HG02642 (cell line): ENCODE measurements at regions not wholly inside any gene's neighbourhood (a gene's known extent, or its start where the extent isn't known, plus 50 kb on each side); places are given as distances from the start of the nearest gene placed in this dataset.
"Not testable (repeated sequence)": the region's sequence is repeated elsewhere in the genome, so short reads cannot be mapped to it uniquely, and the experiment has no call there.

Experiments used
- ATAC-seq: cut with Tn5 transposase; IDR thresholded peaks from one replicate; pipeline ENCODE4 v1.9.1; 2021; ENCODE audit warnings: mild to moderate bottlenecking; ENCODE audit not compliant: unreplicated experiment, poor library complexity

DNA sequence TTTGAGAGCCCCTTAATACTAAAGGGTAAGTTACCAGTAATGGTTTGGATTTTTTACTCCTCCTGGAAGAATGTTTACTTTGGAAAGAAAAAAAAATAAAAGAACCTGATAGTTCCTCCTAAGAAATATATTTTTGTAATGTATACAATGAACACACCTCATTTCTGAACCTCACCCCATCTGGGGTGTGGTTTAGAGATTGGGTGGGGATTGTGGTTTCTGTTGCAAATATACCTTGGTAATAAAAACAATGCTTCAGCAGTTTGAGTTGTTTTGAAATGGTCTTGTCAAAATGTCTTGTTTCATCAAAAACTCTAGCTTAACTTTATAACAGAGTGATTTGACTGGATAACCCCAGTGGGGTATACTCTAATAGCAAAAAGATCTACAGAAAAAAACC lies 448.9 kb upstream of the MEIS1 start:
- ATAC-seq, result no peak

- no peak for ATAC-seq
Observed at GRCh38 chr2:65980531-65980930, 454.4 kb upstream of the MEIS1 start.

DNA sequence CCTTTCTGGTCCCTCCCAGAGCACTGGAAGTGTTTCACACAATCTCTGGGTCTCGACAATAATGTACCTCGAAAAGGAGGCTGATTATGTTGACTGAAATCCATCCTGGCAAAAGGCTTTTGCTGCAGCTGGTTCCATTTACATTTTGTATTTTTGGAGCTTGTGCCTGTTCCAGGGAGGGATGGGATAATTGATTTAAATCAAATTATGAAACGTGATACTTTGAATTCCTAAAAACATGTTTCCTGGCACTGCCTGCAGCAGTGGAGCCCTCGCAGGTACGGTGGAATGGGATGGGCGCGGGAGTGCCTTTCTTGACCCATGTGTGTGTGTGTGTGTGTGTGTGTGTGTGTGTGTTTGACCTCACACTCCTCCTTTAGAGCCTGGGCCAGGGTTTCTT lies 455.5 kb upstream of the MEIS1 start:
- no peak for ATAC-seq

DNA sequence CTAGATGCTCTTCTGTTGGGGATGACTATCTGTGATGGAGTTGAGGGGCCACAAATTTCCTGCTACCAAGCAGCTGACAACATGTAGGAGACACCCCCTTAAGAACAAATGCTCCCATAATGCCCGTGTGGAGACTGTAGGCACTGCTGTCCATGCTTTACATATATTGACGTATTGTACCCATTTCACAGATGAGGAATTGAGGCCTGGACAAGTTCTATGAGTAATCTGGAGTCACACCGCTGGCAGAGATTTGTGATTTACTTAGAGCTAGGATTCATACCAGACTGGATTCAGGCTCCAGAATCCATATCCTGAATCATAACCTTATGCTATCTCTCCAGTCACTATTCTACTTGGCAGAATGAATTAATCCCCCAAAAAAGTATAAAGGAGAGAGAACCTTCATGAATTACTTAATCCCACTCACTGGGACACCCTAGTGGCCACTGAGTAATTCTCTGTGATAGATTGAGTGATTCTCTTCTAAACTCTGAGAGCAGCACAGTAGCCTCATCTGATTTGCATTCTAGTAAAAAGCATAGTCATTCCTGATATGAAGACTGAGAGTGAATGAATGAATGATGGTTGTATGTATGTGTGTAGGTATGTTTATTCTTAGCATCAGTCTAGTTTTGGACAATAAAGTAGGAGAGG lies 460.7 kb upstream of the MEIS1 start:
- no peak for ATAC-seq

- ATAC-seq, result no peak
Observed at GRCh38 chr2:65969161-65969560, 465.8 kb upstream of the MEIS1 start.

DNA sequence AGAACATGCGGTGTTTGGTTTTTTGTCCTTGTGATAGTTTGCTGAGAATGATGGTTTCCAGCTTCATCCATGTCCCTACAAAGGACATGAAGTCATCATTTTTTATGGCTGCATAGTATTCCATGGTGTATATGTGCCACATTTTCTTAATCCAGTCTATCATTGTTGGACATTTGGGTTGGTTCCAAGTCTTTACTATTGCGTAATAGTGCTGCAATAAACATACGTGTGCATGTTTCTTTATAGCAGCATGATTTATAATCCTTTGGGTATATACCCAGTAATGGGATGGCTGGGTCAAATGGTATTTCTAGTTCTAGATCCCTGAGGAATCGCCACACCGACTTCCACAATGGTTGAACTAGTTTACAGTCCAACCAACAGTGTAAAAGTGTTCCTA lies 471.6 kb upstream of the MEIS1 start:
- not testable (repeated sequence) for ATAC-seq

- no peak for ATAC-seq
Observed at GRCh38 chr2:65960953-65961352, 474.0 kb upstream of the MEIS1 start.

DNA sequence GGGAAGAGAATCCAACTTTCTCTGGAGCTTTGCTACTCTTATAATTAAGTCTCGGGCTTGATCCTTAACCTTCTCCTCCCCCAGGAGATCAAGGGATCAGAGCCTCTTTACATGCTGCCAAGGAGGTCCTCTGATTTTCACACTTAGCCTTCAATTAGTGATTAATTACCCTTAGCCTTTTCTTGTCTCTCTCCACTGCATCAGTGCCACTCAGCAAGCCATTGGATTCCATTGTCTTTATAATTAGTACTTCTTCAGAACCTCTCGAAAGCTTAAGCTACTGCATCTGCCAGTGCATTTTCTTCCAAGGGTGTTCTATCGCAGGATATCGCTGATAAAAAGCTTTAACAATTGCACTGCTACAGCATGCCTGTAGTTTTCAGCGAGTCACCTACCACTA lies 477.0 kb upstream of the MEIS1 start:
- no peak for ATAC-seq

DNA sequence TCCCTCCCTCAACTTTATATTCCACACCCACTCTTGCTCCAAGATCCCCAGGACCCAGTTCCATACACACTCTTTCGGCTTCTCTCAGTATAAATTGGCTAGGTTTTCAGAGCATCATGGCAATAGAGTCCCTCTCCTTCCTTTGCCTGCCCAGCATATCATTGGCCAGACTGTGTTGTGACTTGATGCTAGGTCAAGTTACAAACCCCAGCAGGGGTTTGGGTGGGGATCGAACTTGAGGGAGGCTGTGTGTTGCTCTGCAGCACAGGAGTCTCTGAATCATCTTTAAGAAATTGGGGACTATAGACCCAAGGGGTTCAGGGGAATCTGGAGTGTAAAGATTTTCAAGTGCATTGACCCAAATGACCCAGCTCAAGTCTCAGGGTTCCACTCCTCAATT lies 477.5 kb upstream of the MEIS1 start:
- ATAC-seq, result no peak

GRCh38 chr2:65955259-65955658 lies 479.7 kb upstream of the MEIS1 start:
- ATAC-seq, result no peak

DNA sequence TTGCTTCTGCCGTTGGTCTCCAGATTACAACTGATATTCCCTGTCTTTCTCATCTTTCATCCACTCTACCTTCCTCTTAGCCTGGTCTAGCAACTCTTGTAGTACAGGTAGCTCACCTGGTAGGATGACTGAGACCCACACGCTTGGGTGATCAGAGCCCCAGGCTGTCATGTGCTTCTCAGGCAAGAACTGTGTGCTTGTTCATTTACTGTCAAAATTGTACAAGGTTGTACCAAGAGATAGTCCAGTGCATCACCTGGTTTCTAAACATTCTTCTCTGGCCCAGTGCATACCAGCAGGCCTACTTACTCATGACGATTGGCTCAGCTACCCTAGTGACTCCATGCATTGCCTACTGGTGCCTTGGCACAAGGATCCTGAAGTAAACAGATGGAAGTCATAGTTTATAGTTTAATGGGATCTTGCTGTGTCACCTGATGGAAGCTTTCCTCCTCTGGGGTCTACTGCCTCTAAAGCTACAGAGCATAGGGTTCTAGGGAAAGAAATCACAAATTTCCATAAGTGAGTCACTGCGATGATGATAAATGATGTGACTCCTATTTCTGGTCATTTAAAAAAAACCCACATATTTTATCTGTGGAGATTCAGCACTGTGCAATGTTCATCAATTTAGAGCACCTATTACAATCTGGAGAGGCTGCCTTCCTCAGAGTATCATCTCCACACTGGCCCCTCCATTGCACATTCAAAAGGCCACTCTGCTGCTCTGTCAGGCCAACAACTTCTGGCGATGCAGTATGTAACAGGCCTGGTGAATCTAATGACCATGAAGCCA lies 481.8 kb upstream of the MEIS1 start:
- no peak for ATAC-seq

GRCh38 chr2:65944213-65944612 lies 490.7 kb upstream of the MEIS1 start:
- ATAC-seq, result no peak

GRCh38 chr2:65943099-65943786 lies 491.7 kb upstream of the MEIS1 start:
- ATAC-seq, result no peak

DNA sequence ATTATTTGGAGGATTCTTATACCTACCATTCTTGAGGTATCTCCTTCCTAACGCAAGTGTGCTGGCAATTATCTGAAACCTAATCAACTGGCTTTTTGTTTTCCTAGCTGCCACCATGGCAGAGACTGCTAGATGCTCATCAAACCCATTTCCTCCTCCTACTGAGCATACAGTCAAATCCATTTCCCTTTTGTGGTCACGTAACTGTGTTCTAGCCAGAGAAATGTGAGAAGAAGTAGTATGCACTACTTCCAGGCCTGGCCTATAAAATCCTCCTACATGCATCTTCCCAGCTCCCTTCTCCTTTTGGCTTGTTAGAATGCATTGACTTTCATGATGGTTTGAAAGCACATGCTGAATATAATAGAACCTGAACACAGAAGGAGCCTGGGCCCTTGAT lies 494.1 kb upstream of the MEIS1 start:
- no peak for ATAC-seq

DNA sequence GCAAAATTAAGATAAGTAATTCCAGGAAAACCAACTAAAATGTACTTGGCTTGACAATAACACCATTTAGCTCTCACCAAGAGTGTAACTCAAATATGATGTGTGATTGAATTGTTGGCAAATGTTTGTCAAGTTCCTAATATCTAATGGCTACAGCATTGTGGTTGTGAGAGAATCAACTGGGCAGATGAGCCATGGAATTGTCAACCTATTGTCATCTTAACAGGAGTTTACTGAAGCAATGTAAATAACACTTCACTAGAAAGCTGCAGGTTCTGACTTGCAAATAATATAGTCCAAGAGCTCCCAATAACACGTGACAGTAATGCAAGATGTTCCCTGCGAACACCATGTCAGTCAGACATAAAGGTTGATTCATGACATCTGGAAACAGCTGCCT lies 495.2 kb upstream of the MEIS1 start:
- no peak for ATAC-seq

GRCh38 chr2:65937379-65938160 lies 497.4 kb upstream of the MEIS1 start:
- ATAC-seq, result no peak

DNA sequence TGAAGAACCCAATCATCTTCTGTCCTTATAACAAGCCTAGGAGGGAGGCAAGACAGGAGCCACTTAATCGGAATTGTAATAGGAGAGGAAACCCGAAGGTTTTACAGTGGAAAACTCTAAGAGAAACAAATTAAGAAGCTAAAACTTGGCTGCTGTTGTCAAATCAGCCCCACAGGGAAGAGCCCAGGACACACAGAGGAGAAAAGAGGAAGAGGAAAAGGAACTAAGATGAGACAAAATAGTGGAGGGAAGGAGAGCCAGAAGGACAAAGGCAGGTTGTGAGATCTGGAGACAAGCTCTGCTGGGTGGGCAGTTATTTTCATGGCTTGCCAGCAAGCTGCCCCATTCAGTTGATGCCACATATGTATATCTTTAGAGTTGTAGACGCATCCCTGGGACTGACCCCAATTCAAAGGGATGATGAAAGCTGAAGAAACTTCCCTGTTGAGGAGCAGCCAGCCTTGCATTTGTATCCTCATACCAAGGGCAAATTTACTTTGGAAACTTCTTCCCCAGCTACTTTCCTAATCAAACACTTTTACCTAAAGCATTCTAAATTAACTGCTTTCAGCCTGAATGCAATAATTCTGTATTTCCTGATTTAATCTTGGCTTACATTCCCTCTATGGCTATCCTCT lies 499.8 kb upstream of the MEIS1 start:
- ATAC-seq, result no peak

DNA sequence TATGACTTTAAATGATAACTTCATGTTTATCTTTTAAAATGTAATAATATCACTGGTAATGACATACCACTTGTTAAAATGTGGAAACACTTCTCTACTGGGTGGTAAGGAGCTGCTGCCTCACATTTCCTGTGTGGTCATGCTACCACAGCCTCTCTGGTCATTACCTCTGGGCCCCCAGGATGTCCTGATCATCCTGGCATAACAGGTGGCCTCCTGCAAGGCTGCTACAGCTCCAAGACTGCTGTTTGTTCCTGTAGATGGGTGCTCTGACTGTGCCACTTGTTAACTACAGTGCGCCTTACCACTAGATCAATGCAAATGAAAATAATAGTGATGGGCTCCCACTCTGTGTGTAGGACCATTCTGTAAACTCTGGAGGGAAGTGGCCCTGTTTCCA lies 500.2 kb upstream of the SPRED2 start:
- ATAC-seq, result no peak

GRCh38 chr2:65931056-65931455 lies 498.7 kb upstream of the SPRED2 start:
- ATAC-seq, result no peak

DNA sequence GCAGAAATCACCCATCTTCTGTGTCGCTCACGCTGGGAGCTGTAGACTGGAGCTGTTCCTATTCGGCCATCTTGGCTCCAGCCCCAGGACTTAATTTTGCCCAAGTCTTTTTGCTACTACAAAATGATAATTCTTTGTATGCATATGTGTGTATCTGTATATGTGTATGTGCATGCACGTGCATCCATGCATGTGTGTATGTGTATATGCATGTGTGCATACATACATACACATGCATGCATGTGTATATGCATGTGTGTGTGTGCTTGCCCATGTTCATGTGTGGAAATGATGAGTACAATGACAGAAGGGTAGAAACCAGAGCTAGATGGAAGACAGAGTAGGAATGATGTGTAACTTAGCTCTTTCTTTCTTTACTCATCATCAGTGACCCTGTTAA lies 497.9 kb upstream of the SPRED2 start:
- no peak for ATAC-seq
